Activated naive CD8-positive, alpha-beta T cell treated with anti-CD3 and anti-CD28 coated beads, Interleukin-2, amount 10 ng/mL, durations not matched to agents 7 days and 5 days (primary cell): ENCODE measurements at regions not wholly inside any gene's neighbourhood (a gene's known extent, or its start where the extent isn't known, plus 50 kb on each side); places are given as distances from the start of the nearest gene placed in this dataset.

Experiments
- ATAC-seq: fragments of 150-1000 bp; cut with Tn5 transposase; one replicate; pipeline ENCODE4 v1.10.0; 2021; ENCODE audit warnings: low read depth, moderate library complexity
- POLR2A ChIA-PET: fragments of 350-600 bp; sonication (Branson Sonifier 250); formaldehyde crosslinking; loops from one replicate; lab custom pipeline; 2021; ENCODE audit warnings: antibody characterized with exemption; lab: Charles Lee
- DNase-seq: peaks from one replicate; pipeline ENCODE4 v3.0.0; 2021
- H3K27ac Mint-ChIP-seq: one replicate; pipeline ENCODE4 v1.8.0; 2022; ENCODE audit warnings: mild to moderate bottlenecking, mixed read lengths
- H3K27me3 Mint-ChIP-seq: one replicate; pipeline ENCODE4 v1.8.0; 2022; ENCODE audit warnings: mild to moderate bottlenecking, moderate library complexity, mixed read lengths
- H3K36me3 Mint-ChIP-seq: one replicate; pipeline ENCODE4 v1.8.0; 2021; ENCODE audit warnings: mild to moderate bottlenecking, mixed read lengths
- H3K4me1 Mint-ChIP-seq: one replicate; pipeline ENCODE4 v1.8.0; 2021; ENCODE audit warnings: mixed read lengths
- H3K4me3 Mint-ChIP-seq: one replicate; pipeline ENCODE4 v1.8.0; 2022; ENCODE audit warnings: mild to moderate bottlenecking, moderate library complexity, mixed read lengths
- H3K9me3 Mint-ChIP-seq: one replicate; pipeline ENCODE4 v1.8.0; 2021; ENCODE audit warnings: mixed read lengths

- H3K36me3 Mint-ChIP-seq = no peaks in the 10 kb centered on the region
- H3K9me3 Mint-ChIP-seq = peaks cover 8% of the 10 kb centered on the region
- H3K27me3 Mint-ChIP-seq = no peaks in the 10 kb centered on the region
- H3K4me3 Mint-ChIP-seq = no peak overlapping the region
- no peak overlapping the region for H3K27ac Mint-ChIP-seq
- ATAC-seq (no peak), DNase-seq (no peak)
- no peaks in the 10 kb centered on the region for H3K4me1 Mint-ChIP-seq
- POLR2A ChIA-PET = no interaction called here
Observed at GRCh38 chr1:96159379-96159778, 562.2 kb upstream of the PTBP2 start.

- Mint-ChIP-seq H3K36me3 (no peaks in the 10 kb centered on the region), H3K9me3 (peaks cover 13% of the 10 kb centered on the region)
- POLR2A ChIA-PET = no interaction called here
Observed at GRCh38 chr1:96164053-96164452, 557.5 kb upstream of the PTBP2 start.

GRCh38 chr1:96178053-96178452 is 543.5 kb upstream of the PTBP2 start:
- Mint-ChIP-seq H3K4me1 (no peaks in the 10 kb centered on the region), H3K27me3 (no peaks in the 10 kb centered on the region), H3K27ac (no peak overlapping the region), H3K9me3 (peaks cover 4% of the 10 kb centered on the region), H3K36me3 (no peaks in the 10 kb centered on the region), H3K4me3 (no peak overlapping the region)
- POLR2A ChIA-PET = no interaction called here
- no peak for DNase-seq
- no peak for ATAC-seq

More at GRCh38 chr1:96164053-96164452, 557.5 kb upstream of the PTBP2 start:
- no peaks in the 10 kb centered on the region for H3K4me1 Mint-ChIP-seq
- no peak overlapping the region for H3K4me3 Mint-ChIP-seq
- no peaks in the 10 kb centered on the region for H3K27me3 Mint-ChIP-seq
- DNase-seq (no peak), ATAC-seq (no peak)
- no peak overlapping the region for H3K27ac Mint-ChIP-seq

GRCh38 chr1:96183485-96183884 is 538.1 kb upstream of the PTBP2 start:
- no peak overlapping the region for H3K4me3 Mint-ChIP-seq
- POLR2A ChIA-PET = no interaction called here
- no peaks in the 10 kb centered on the region for H3K27me3 Mint-ChIP-seq
- peaks cover 5% of the 10 kb centered on the region for H3K9me3 Mint-ChIP-seq
- no peaks in the 10 kb centered on the region for H3K36me3 Mint-ChIP-seq
- H3K4me1 Mint-ChIP-seq = no peaks in the 10 kb centered on the region
- DNase-seq (no peak), ATAC-seq (no peak)
- H3K27ac Mint-ChIP-seq = no peak overlapping the region

GRCh38 chr1:96183928-96184327 is 537.7 kb upstream of the PTBP2 start:
- Mint-ChIP-seq H3K4me1 (no peaks in the 10 kb centered on the region), H3K27me3 (no peaks in the 10 kb centered on the region), H3K27ac (no peak overlapping the region), H3K9me3 (peaks cover 5% of the 10 kb centered on the region), H3K4me3 (no peak overlapping the region), H3K36me3 (no peaks in the 10 kb centered on the region)
- POLR2A ChIA-PET = no interaction called here
- ATAC-seq (no peak), DNase-seq (no peak)

- Mint-ChIP-seq H3K27ac (no peak overlapping the region), H3K27me3 (no peaks in the 10 kb centered on the region), H3K4me3 (no peak overlapping the region), H3K4me1 (no peaks in the 10 kb centered on the region), H3K36me3 (no peaks in the 10 kb centered on the region), H3K9me3 (peaks cover 2% of the 10 kb centered on the region)
- DNase-seq (no peak), ATAC-seq (no peak)
- POLR2A ChIA-PET = no interaction called here
Observed at GRCh38 chr1:96185181-96185580, 536.4 kb upstream of the PTBP2 start.

GRCh38 chr1:96187020-96187419 is 534.6 kb upstream of the PTBP2 start:
- ATAC-seq = no peak
- no peaks in the 10 kb centered on the region for H3K36me3 Mint-ChIP-seq
- no peak overlapping the region for H3K27ac Mint-ChIP-seq
- no peaks in the 10 kb centered on the region for H3K4me1 Mint-ChIP-seq
- H3K9me3 Mint-ChIP-seq = peaks cover 5% of the 10 kb centered on the region
- no peaks in the 10 kb centered on the region for H3K27me3 Mint-ChIP-seq
- POLR2A ChIA-PET = no interaction called here
- no peak overlapping the region for H3K4me3 Mint-ChIP-seq
- DNase-seq = no peak

- no peak overlapping the region for H3K4me3 Mint-ChIP-seq
- no peaks in the 10 kb centered on the region for H3K4me1 Mint-ChIP-seq
- no peak overlapping the region for H3K27ac Mint-ChIP-seq
- DNase-seq (no peak), ATAC-seq (no peak)
- no peaks in the 10 kb centered on the region for H3K27me3 Mint-ChIP-seq
- peaks cover 5% of the 10 kb centered on the region for H3K9me3 Mint-ChIP-seq
- POLR2A ChIA-PET = no interaction called here
- H3K36me3 Mint-ChIP-seq = no peaks in the 10 kb centered on the region
Observed at GRCh38 chr1:96191165-96191564, 530.4 kb upstream of the PTBP2 start.

GRCh38 chr1:96206451-96206850 is 515.1 kb upstream of the PTBP2 start:
- POLR2A ChIA-PET = no interaction called here
- Mint-ChIP-seq H3K27me3 (no peaks in the 10 kb centered on the region), H3K9me3 (peaks cover 2% of the 10 kb centered on the region), H3K27ac (no peak overlapping the region), H3K36me3 (no peaks in the 10 kb centered on the region), H3K4me3 (no peak overlapping the region), H3K4me1 (no peaks in the 10 kb centered on the region)
- no peak for ATAC-seq
- no peak for DNase-seq

- Mint-ChIP-seq H3K9me3 (peaks cover 2% of the 10 kb centered on the region), H3K4me3 (no peak overlapping the region)
Observed at GRCh38 chr1:96207936-96208335, 513.6 kb upstream of the PTBP2 start.

GRCh38 chr1:96208428-96208827 is 513.2 kb upstream of the PTBP2 start:
- DNase-seq = no peak
- POLR2A ChIA-PET = no interaction called here
- Mint-ChIP-seq H3K9me3 (peaks cover 2% of the 10 kb centered on the region), H3K27ac (no peak overlapping the region), H3K4me1 (no peaks in the 10 kb centered on the region), H3K4me3 (no peak overlapping the region), H3K36me3 (no peaks in the 10 kb centered on the region), H3K27me3 (no peaks in the 10 kb centered on the region)
- ATAC-seq = no peak

More at GRCh38 chr1:96207936-96208335, 513.6 kb upstream of the PTBP2 start:
- Mint-ChIP-seq H3K27ac (no peak overlapping the region), H3K4me1 (no peaks in the 10 kb centered on the region), H3K27me3 (no peaks in the 10 kb centered on the region), H3K36me3 (no peaks in the 10 kb centered on the region)
- POLR2A ChIA-PET = no interaction called here
- DNase-seq (no peak), ATAC-seq (no peak)

- DNase-seq (no peak), ATAC-seq (no peak)
- H3K36me3 Mint-ChIP-seq = no peaks in the 10 kb centered on the region
- H3K4me1 Mint-ChIP-seq = no peaks in the 10 kb centered on the region
- no peaks in the 10 kb centered on the region for H3K9me3 Mint-ChIP-seq
- POLR2A ChIA-PET = no interaction called here
- H3K4me3 Mint-ChIP-seq = no peak overlapping the region
- H3K27ac Mint-ChIP-seq = no peak overlapping the region
- H3K27me3 Mint-ChIP-seq = no peaks in the 10 kb centered on the region
Observed at GRCh38 chr1:96210054-96210453, 511.5 kb upstream of the PTBP2 start.

GRCh38 chr1:96211202-96211601 is 510.4 kb upstream of the PTBP2 start:
- no peak for ATAC-seq
- DNase-seq = no peak
- H3K36me3 Mint-ChIP-seq = no peaks in the 10 kb centered on the region
- no peak overlapping the region for H3K4me3 Mint-ChIP-seq
- no peaks in the 10 kb centered on the region for H3K9me3 Mint-ChIP-seq
- H3K4me1 Mint-ChIP-seq = no peaks in the 10 kb centered on the region
- POLR2A ChIA-PET = no interaction called here
- H3K27ac Mint-ChIP-seq = no peak overlapping the region
- H3K27me3 Mint-ChIP-seq = no peaks in the 10 kb centered on the region

GRCh38 chr1:96214982-96215381 is 506.6 kb upstream of the PTBP2 start:
- ATAC-seq = no peak
- Mint-ChIP-seq H3K4me3 (no peak overlapping the region), H3K27me3 (no peaks in the 10 kb centered on the region), H3K27ac (no peak overlapping the region), H3K9me3 (no peaks in the 10 kb centered on the region), H3K4me1 (no peaks in the 10 kb centered on the region), H3K36me3 (no peaks in the 10 kb centered on the region)
- POLR2A ChIA-PET = no interaction called here
- DNase-seq = no peak

GRCh38 chr1:96220651-96221050 is 500.9 kb upstream of the PTBP2 start:
- no peaks in the 10 kb centered on the region for H3K9me3 Mint-ChIP-seq
- no peaks in the 10 kb centered on the region for H3K4me1 Mint-ChIP-seq
- H3K4me3 Mint-ChIP-seq = no peak overlapping the region
- no peaks in the 10 kb centered on the region for H3K27me3 Mint-ChIP-seq
- no peaks in the 10 kb centered on the region for H3K36me3 Mint-ChIP-seq
- POLR2A ChIA-PET = no interaction called here
- DNase-seq (no peak), ATAC-seq (no peak)
- H3K27ac Mint-ChIP-seq = no peak overlapping the region
